HEK293 (cell line): ENCODE measurements at regions not wholly inside any gene's neighbourhood (a gene's known extent, or its start where the extent isn't known, plus 50 kb on each side); places are given as distances from the start of the nearest gene placed in this dataset.

Experiments
- CTCF ChIA-PET: fragments of 350-600 bp; formaldehyde crosslinking; extraction: SDS; loops from one replicate; lab custom pipeline; 2021; ENCODE audit warnings: antibody characterized with exemption; lab: Yijun Ruan, JAX
- POLR2A ChIA-PET: fragments of 300-600 bp; formaldehyde crosslinking; extraction: SDS; loops from one replicate; lab custom pipeline; 2020; ENCODE audit warnings: antibody characterized with exemption, inconsistent platforms; lab: Yijun Ruan, JAX
- H3K27ac ChIP-seq: fragments of 200-500 bp; sonication (Bioruptor generic); 2 replicates; pipeline ENCODE4 v1.5.1; 2014; ENCODE audit warnings: low read depth, low read length, control low read depth, inconsistent platforms; ENCODE audit errors: extremely low read depth
- H3K36me3 ChIP-seq, 2 experiments: fragments of 200-500 bp in 1 of 2; sonication (Bioruptor generic) in 1 of 2; 1 replicate in 1 of 2; 2 replicates in 1 of 2; pipeline ENCODE4 v1.5.1; 2014 to 2017; ENCODE audit warnings: inconsistent platforms in 2 of 2, low read length in 2 of 2; ENCODE audit not compliant: control insufficient read depth in 2 of 2, insufficient read depth in 1 of 2
- H3K4me1 ChIP-seq: fragments of 200-500 bp; sonication (Bioruptor generic); 2 replicates; pipeline ENCODE4 v1.5.1; 2014; ENCODE audit warnings: mild to moderate bottlenecking, low read length, inconsistent platforms; ENCODE audit not compliant: control insufficient read depth, insufficient read depth
- H3K4me3 ChIP-seq: 2 replicates; pipeline ENCODE4 v1.5.1; 2011; ENCODE audit warnings: low read depth, mild to moderate bottlenecking, control low read depth, low read length, moderate library complexity
- H3K9me3 ChIP-seq: fragments of 200-500 bp; sonication (Bioruptor generic); 2 replicates; pipeline ENCODE4 v1.5.1; 2014; ENCODE audit warnings: low read depth, low read length, inconsistent platforms; ENCODE audit not compliant: control insufficient read depth, insufficient read depth
- BCL6B ChIP-seq: fragments of 450-650 bp; formaldehyde crosslinking; IDR thresholded peaks from 2 replicates; pipeline ENCODE4 v1.5.1; 2017; ENCODE audit warnings: missing biosample characterization, missing genetic modification characterization
- EGR2 ChIP-seq: fragments of 450-650 bp; formaldehyde crosslinking; IDR thresholded peaks from 2 replicates; pipeline ENCODE4 v1.5.1; 2016; ENCODE audit warnings: low read depth, missing biosample characterization, missing genetic modification characterization
- KLF1 ChIP-seq: fragments of 450-650 bp; formaldehyde crosslinking; IDR thresholded peaks from 2 replicates; pipeline ENCODE4 v1.5.1; 2016; ENCODE audit warnings: missing biosample characterization, missing genetic modification characterization
- OSR2 ChIP-seq: fragments of 450-650 bp; formaldehyde crosslinking; IDR thresholded peaks from 2 replicates; pipeline ENCODE4 v1.5.1; 2016; ENCODE audit warnings: missing biosample characterization, missing genetic modification characterization
- SP3 ChIP-seq: fragments of 450-650 bp; formaldehyde crosslinking; IDR thresholded peaks from 2 replicates; pipeline ENCODE4 v1.5.1; 2016; ENCODE audit warnings: missing biosample characterization, missing genetic modification characterization
- TSHZ1 ChIP-seq: fragments of 450-650 bp; formaldehyde crosslinking; IDR thresholded peaks from 2 replicates; pipeline ENCODE4 v1.5.1; 2016; ENCODE audit warnings: missing biosample characterization, missing genetic modification characterization, borderline replicate concordance
- ZNF157 ChIP-seq: fragments of 450-650 bp; formaldehyde crosslinking; IDR thresholded peaks from 2 replicates; pipeline ENCODE4 v1.5.1; 2016; ENCODE audit warnings: missing biosample characterization, missing genetic modification characterization
- ZNF184 ChIP-seq: fragments of 450-650 bp; IDR thresholded peaks from 2 replicates; pipeline ENCODE4 v1.5.1; 2018; ENCODE audit warnings: missing biosample characterization, mild to moderate bottlenecking, missing genetic modification characterization
- ZNF211 ChIP-seq: fragments of 450-650 bp; formaldehyde crosslinking; IDR thresholded peaks from 2 replicates; pipeline ENCODE4 v1.5.1; 2016; ENCODE audit warnings: low read depth, missing biosample characterization, missing genetic modification characterization
- ZNF280C ChIP-seq: fragments of 450-650 bp; formaldehyde crosslinking; IDR thresholded peaks from 2 replicates; pipeline ENCODE4 v1.5.1; 2016; ENCODE audit warnings: missing biosample characterization, missing genetic modification characterization
- ZNF423 ChIP-seq: fragments of 450-650 bp; formaldehyde crosslinking; IDR thresholded peaks from 2 replicates; pipeline ENCODE4 v1.5.1; 2016; ENCODE audit warnings: missing biosample characterization, missing genetic modification characterization
- ZNF433 ChIP-seq: fragments of 450-650 bp; formaldehyde crosslinking; IDR thresholded peaks from 2 replicates; pipeline ENCODE4 v1.5.1; 2016; ENCODE audit warnings: missing biosample characterization, missing genetic modification characterization, low read depth
- ZNF768 ChIP-seq: fragments of 450-650 bp; formaldehyde crosslinking; IDR thresholded peaks from 2 replicates; pipeline ENCODE4 v1.5.1; 2018; ENCODE audit warnings: missing biosample characterization, mild to moderate bottlenecking, missing genetic modification characterization
- TF ChIP-seq, protein P1 (sequence below): fragments of 450-650 bp; formaldehyde crosslinking; IDR thresholded peaks from 2 replicates; pipeline ENCODE4 v1.5.1; 2016; ENCODE audit warnings: missing biosample characterization, missing genetic modification characterization
- TF ChIP-seq, protein P2 (sequence below): fragments of 450-650 bp; formaldehyde crosslinking; IDR thresholded peaks from 2 replicates; pipeline ENCODE4 v1.5.1; 2016; ENCODE audit warnings: missing biosample characterization, missing genetic modification characterization
- TF ChIP-seq, protein P3 (sequence below): fragments of 450-650 bp; formaldehyde crosslinking; IDR thresholded peaks from 2 replicates; pipeline ENCODE4 v1.5.1; 2016; ENCODE audit warnings: missing biosample characterization, missing genetic modification characterization
- TF ChIP-seq, protein P4 (sequence below): IDR thresholded peaks from 2 replicates; pipeline ENCODE4 v1.6.1; 2011; ENCODE audit warnings: mild to moderate bottlenecking, low read depth, low read length, borderline replicate concordance

GRCh38 chr1:5611851-5612250 is 380.4 kb downstream of the NPHP4 start (continued):
- no peak for TF ChIP-seq OSR2 (tag by site-specific recombination)
- TF ChIP-seq ZNF280C = no peak
- no peak for TF ChIP-seq ZNF211 (tag by site-specific recombination)
- no peak for TF ChIP-seq KLF1
- TF ChIP-seq, protein P1, sequence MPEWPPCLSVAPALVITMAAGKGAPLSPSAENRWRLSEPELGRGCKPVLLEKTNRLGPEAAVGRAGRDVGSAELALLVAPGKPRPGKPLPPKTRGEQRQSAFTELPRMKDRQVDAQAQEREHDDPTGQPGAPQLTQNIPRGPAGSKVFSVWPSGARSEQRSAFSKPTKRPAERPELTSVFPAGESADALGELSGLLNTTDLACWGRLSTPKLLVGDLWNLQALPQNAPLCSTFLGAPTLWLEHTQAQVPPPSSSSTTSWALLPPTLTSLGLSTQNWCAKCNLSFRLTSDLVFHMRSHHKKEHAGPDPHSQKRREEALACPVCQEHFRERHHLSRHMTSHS (tag by site-specific recombination) = no peak
- no peak for TF ChIP-seq ZNF433
- TF ChIP-seq, protein P2, sequence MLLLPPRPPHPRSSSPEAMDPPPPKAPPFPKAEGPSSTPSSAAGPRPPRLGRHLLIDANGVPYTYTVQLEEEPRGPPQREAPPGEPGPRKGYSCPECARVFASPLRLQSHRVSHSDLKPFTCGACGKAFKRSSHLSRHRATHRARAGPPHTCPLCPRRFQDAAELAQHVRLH = no peak
- TF ChIP-seq ZNF768 (tag by site-specific recombination) = no peak
- TF ChIP-seq ZNF423 = no peak

- TF ChIP-seq TSHZ1 (tag by site-specific recombination) = no peak
- no peak for TF ChIP-seq ZNF184 (tag by site-specific recombination)
- TF ChIP-seq SP3 (tag by site-specific recombination) = no peak
- TF ChIP-seq, protein P3, sequence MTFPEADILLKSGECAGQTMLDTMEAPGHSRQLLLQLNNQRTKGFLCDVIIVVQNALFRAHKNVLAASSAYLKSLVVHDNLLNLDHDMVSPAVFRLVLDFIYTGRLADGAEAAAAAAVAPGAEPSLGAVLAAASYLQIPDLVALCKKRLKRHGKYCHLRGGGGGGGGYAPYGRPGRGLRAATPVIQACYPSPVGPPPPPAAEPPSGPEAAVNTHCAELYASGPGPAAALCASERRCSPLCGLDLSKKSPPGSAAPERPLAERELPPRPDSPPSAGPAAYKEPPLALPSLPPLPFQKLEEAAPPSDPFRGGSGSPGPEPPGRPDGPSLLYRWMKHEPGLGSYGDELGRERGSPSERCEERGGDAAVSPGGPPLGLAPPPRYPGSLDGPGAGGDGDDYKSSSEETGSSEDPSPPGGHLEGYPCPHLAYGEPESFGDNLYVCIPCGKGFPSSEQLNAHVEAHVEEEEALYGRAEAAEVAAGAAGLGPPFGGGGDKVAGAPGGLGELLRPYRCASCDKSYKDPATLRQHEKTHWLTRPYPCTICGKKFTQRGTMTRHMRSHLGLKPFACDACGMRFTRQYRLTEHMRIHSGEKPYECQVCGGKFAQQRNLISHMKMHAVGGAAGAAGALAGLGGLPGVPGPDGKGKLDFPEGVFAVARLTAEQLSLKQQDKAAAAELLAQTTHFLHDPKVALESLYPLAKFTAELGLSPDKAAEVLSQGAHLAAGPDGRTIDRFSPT (tag by site-specific recombination) = no peak
- TF ChIP-seq ZNF157 (tag by site-specific recombination) = no peak
- TF ChIP-seq, protein P4, sequence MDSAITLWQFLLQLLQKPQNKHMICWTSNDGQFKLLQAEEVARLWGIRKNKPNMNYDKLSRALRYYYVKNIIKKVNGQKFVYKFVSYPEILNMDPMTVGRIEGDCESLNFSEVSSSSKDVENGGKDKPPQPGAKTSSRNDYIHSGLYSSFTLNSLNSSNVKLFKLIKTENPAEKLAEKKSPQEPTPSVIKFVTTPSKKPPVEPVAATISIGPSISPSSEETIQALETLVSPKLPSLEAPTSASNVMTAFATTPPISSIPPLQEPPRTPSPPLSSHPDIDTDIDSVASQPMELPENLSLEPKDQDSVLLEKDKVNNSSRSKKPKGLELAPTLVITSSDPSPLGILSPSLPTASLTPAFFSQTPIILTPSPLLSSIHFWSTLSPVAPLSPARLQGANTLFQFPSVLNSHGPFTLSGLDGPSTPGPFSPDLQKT = no peak
- TF ChIP-seq EGR2 (tag by site-specific recombination) = no peak
- TF ChIP-seq BCL6B (tag by site-specific recombination) = no peak
- Histone ChIP-seq H3K27ac (no peak overlapping the region), H3K4me3 (no peak overlapping the region), H3K4me1 (no peaks in the 10 kb centered on the region), H3K9me3 (no peaks in the 10 kb centered on the region), H3K36me3 (no peaks in the 10 kb centered on the region)
- ChIA-PET POLR2A (no interaction called here), CTCF (no interaction called here)
Measured at GRCh38 chr1:5611431-5611830, 380.8 kb downstream of the NPHP4 start.
